GM12875 (cell line): ENCODE measurements at regions not wholly inside any gene's neighbourhood (a gene's known extent, or its start where the extent isn't known, plus 50 kb on each side); places are given as distances from the start of the nearest gene placed in this dataset.

ENCODE experiments used
- H3K4me3 ChIP-seq: one replicate; pipeline ENCODE4 v1.5.1; 2011; ENCODE audit warnings: low read depth, low read length, control low read depth
- CTCF ChIP-seq: IDR thresholded peaks from 2 replicates; pipeline ENCODE4 v1.5.1; 2011; ENCODE audit warnings: low read depth, mild to moderate bottlenecking, control low read depth, inconsistent platforms, low read length, moderate library complexity, borderline replicate concordance; ENCODE audit not compliant: insufficient read depth

GRCh38 chr5:178808886-178809285 lies 50.9 kb upstream of the ZNF354B start:
- H3K4me3 ChIP-seq, result no peak overlapping the region
- TF ChIP-seq CTCF, result no peak

GRCh38 chr5:178801021-178801420 lies 58.7 kb upstream of the ZNF354B start:
- no peak overlapping the region for H3K4me3 ChIP-seq

GRCh38 chr5:178797546-178798440 lies 62.0 kb upstream of the ZNF354B start:
- no peak overlapping the region for H3K4me3 ChIP-seq
- TF ChIP-seq CTCF, result no peak

More at GRCh38 chr5:178801021-178801420, 58.7 kb upstream of the ZNF354B start:
- TF ChIP-seq CTCF, result no peak

- H3K4me3 ChIP-seq, result no peak overlapping the region
- no peak for TF ChIP-seq CTCF
Measured at GRCh38 chr5:178797101-178797521, 62.6 kb upstream of the ZNF354B start.

- no peak overlapping the region for H3K4me3 ChIP-seq
- TF ChIP-seq CTCF, result no peak
Measured at GRCh38 chr5:178796165-178796945, 63.4 kb upstream of the ZNF354B start.

- no peak for TF ChIP-seq CTCF
- no peak overlapping the region for H3K4me3 ChIP-seq
Measured at GRCh38 chr5:178794433-178794832, 64.0 kb upstream of the ZNF354A start.
